ENCODE measurements at regions not wholly inside any gene's neighbourhood (a gene's known extent, or its start where the extent isn't known, plus 50 kb on each side); places are given as distances from the start of the nearest gene placed in this dataset.

- Histone ChIP-seq H3K36me3 (no peaks in the 10 kb centered on the region), H3K27ac (no peak overlapping the region), H3K4me1 (ENCODE audit: insufficient read depth) (no peaks in the 10 kb centered on the region), H3K4me3 (no peak overlapping the region), H3K9me3 (no peaks in the 10 kb centered on the region), H3K27me3 (no peaks in the 10 kb centered on the region)
- no peak for TF ChIP-seq EP300 (IDR thresholded peaks at IDR 0.05)
- no peak for TF ChIP-seq CTCF (IDR thresholded peaks at IDR 0.05)
- no peak for TF ChIP-seq POLR2A (IDR thresholded peaks at IDR 0.05)
- DNase-seq = no peak
- WGBS, 3 donors = 47 to 59% (median 57%) methylated on average over 6 of the region's 6 CpGs
- intact Hi-C loops (cut with DNase I) = no loop called here
These were observed 1432.6 kb upstream of the TENM4 start for GRCh38 chr11:80873310-80873999.

GRCh38 chr11:80872116-80872728 is 1431.4 kb upstream of the TENM4 start:
- intact Hi-C loops (cut with DNase I) = no loop called here
- Histone ChIP-seq H3K27me3 (no peaks in the 10 kb centered on the region), H3K9me3 (no peaks in the 10 kb centered on the region), H3K27ac (no peak overlapping the region), H3K4me1 (ENCODE audit: insufficient read depth) (no peaks in the 10 kb centered on the region), H3K4me3 (no peak overlapping the region), H3K36me3 (no peaks in the 10 kb centered on the region)
- TF ChIP-seq POLR2A (IDR thresholded peaks at IDR 0.05) = no peak
- TF ChIP-seq EP300 (IDR thresholded peaks at IDR 0.05) = no peak
- TF ChIP-seq CTCF (IDR thresholded peaks at IDR 0.05) = no peak
- no peak for DNase-seq

GRCh38 chr11:80868831-80869230 is 1428.0 kb upstream of the TENM4 start:
- no peak for DNase-seq
- Histone ChIP-seq H3K36me3 (no peaks in the 10 kb centered on the region), H3K4me3 (no peak overlapping the region), H3K27me3 (no peaks in the 10 kb centered on the region), H3K27ac (no peak overlapping the region), H3K4me1 (ENCODE audit: insufficient read depth) (no peaks in the 10 kb centered on the region), H3K9me3 (no peaks in the 10 kb centered on the region)
- TF ChIP-seq CTCF (IDR thresholded peaks at IDR 0.05) (no peak), POLR2A (IDR thresholded peaks at IDR 0.05) (no peak), EP300 (IDR thresholded peaks at IDR 0.05) (no peak)
- WGBS, 3 donors = 54 to 71% (median 66%) methylated on average over 1 of the region's 1 CpG
- intact Hi-C loops (cut with DNase I) = no loop called here

DNA sequence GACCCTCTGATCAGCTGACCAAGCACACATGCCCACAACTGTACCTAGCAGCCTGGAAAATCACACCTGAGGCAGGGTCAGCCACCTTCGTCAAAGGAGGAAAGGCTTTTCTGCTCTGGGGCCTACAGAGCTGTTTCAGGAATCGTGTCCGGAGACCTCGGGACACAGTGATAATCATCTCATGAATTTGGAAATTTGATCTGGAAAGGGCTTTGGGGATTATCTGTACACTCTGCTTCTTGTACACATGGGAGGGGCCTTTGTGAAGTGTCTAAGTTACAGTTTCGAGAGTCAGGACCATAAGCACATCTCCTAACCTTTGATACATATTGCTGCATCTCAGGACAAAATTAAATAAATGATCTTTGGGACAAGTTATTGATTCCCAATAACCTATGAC is 1421.2 kb upstream of the TENM4 start:
- H3K4me3 ChIP-seq = no peak overlapping the region
- 92 to 96% (median 95%) methylated on average over 5 of the region's 5 CpGs for WGBS, 3 donors
- TF ChIP-seq EP300 (IDR thresholded peaks at IDR 0.05) = no peak
- no peak for TF ChIP-seq CTCF (IDR thresholded peaks at IDR 0.05)
- no peak for TF ChIP-seq POLR2A (IDR thresholded peaks at IDR 0.05)

More for the DNA sequence above, 1421.2 kb upstream of the TENM4 start:
- DNase-seq = no peak
- no peak overlapping the region for H3K27ac ChIP-seq
- intact Hi-C loops (cut with DNase I) = loop anchor here in 1 of 4 donors (5.0 kb wide), 1 partner anchor 1560 kb away; no protein-coding TSS in a partner anchor
- no peaks in the 10 kb centered on the region for H3K4me1 ChIP-seq (ENCODE audit: insufficient read depth)
- no peaks in the 10 kb centered on the region for H3K36me3 ChIP-seq
- no peaks in the 10 kb centered on the region for H3K27me3 ChIP-seq
- no peaks in the 10 kb centered on the region for H3K9me3 ChIP-seq
